Fibroblast of peridontal ligament (primary cell): ENCODE measurements at regions not wholly inside any gene's neighbourhood (a gene's known extent, or its start where the extent isn't known, plus 50 kb on each side); places are given as distances from the start of the nearest gene placed in this dataset.

Experiments
- DNase-seq: peaks from one replicate; pipeline ENCODE4 v3.0.0-alpha.2; 2010; ENCODE audit errors: extremely low read depth

GRCh38 chr16:73219176-73219575, 171.2 kb upstream of the ZFHX3 start:
- no peak for DNase-seq

- no peak for DNase-seq
These were observed 169.7 kb upstream of the ZFHX3 start for GRCh38 chr16:73217654-73218053.

- DNase-seq, result peak; percentile 22
These were observed 169.0 kb upstream of the ZFHX3 start for GRCh38 chr16:73216932-73217331.

GRCh38 chr16:73215678-73216377, 167.9 kb upstream of the ZFHX3 start:
- DNase-seq, result no peak

- DNase-seq, result peak; percentile 97
These were observed 167.1 kb upstream of the ZFHX3 start for GRCh38 chr16:73214825-73215677.

DNA sequence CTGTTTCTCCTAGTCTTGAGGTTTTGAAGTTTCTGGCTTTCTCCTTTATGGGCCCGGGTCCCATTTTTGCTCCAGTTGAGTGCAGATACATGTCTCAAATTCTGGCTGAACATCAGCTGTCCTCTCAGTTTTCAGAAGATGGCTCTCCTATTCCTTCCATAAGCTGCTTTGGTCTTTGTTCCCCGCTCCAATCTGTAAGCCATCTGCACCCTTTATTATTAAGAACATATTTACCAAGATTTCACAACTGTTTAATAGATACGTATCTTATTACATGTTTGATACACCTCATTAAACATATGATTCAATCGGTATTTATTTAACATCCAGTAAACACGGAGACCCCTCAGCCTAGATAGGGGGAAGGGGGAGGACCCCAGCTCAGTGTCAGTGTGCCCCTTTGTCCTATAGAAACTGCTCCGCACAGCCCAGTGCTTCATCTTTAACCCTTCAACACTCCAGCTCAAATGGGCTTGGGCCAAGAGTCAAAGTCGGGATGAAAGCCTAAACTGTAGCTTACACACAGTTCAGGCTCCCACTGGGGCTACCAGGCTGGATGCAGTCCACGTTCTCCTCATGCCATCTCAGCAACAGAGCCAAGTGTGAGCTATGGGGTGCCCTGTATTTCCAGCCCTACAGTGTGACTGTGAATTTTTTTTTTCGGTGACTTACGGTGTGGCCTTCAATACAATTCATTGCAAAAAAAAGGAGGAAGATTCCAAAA, 166.0 kb upstream of the ZFHX3 start:
- peak; percentile 77 for DNase-seq

- DNase-seq, result no peak
These were observed 164.5 kb upstream of the ZFHX3 start for GRCh38 chr16:73212431-73212830.

GRCh38 chr16:73210686-73211085, 162.8 kb upstream of the ZFHX3 start:
- DNase-seq, result no peak

- DNase-seq, result no peak
These were observed 162.2 kb upstream of the ZFHX3 start for GRCh38 chr16:73210084-73210483.

- DNase-seq, result no peak
These were observed 161.3 kb upstream of the ZFHX3 start for GRCh38 chr16:73209190-73209589.

GRCh38 chr16:73206151-73206707, 158.3 kb upstream of the ZFHX3 start:
- DNase-seq, result no peak

GRCh38 chr16:73205153-73205886, 157.4 kb upstream of the ZFHX3 start:
- DNase-seq, result no peak

DNA sequence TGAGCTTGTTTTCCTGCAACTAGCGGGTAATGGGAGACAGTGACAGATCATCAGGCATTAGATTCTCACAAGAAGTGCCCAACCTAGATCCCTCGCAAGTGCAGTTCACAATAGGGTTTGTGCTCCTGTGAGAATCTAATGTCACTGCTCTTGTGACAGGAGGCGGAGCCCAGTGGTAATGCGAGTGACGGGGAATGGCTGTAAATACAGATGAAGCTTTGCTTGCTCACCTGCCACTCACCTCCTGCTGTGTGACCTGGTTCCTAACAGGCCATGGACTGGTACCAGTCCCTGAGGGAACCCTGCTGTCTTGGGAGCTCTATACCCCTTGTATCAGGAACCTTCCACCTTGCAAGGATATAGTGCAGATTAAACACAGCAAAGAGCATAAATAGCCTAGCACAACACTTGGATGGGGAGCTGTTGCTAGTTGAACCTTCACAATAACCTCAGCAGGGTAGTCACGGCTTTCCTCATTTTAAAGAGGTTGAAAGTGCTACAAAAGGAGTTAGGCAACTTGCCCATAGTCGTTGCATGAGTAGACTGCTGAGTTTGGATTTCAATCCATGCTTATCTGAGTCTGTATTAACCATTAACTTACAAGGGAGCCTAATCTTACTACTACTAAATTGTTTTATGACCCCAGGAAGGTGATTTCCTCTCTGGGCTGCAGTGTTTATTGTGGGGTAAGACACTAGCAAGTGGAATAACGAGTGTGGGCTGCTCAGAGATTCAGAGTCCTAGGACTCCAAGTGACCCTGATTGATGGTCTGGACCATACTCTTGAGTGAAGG, 156.6 kb upstream of the ZFHX3 start:
- DNase-seq, result no peak

GRCh38 chr16:73202161-73202729, 154.3 kb upstream of the ZFHX3 start:
- peak; percentile 100 for DNase-seq

DNA sequence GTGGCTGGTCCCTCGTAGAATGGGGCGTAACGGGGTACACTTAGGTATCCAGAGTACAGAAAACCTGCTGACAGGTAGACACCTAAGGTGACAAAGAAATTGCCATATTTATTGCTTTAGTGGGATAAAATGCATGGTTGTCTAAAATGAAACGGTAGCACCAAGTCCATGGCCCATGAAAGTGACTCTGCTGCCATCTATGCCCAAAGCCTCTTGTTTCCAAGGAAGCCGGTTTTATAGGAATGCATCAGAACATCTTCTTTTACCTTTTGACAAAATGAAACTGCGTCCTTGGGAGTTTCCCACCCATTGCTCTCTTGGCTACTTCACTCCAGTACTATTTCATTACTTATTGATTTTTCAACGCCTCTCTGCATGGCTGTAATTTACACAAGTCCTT, 151.3 kb upstream of the ZFHX3 start:
- no peak for DNase-seq

DNA sequence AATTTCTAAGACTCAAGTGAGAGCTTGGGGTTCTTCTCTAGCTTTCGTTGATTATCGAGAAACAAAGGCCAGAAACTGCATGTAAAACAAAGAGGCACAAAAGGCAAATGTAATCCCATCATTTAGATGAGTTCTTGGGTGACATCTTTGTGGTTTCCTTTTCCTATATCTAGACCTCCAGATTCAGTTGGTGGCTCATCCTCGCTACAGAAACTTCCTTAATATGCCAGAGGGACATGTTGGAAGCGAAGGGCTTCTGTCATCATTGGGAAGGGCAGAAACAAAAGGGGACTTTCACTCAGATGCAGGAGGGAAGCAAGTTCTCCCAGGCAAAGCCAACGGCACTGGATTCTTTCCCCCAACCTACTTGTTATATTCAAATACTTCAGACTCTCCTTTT, 150.6 kb upstream of the ZFHX3 start:
- DNase-seq, result no peak

- DNase-seq, result no peak
These were observed 149.7 kb upstream of the ZFHX3 start for GRCh38 chr16:73197598-73197997.

- peak; percentile 72 for DNase-seq
These were observed 148.7 kb upstream of the ZFHX3 start for GRCh38 chr16:73196670-73197069.

GRCh38 chr16:73193464-73193863, 145.5 kb upstream of the ZFHX3 start:
- DNase-seq, result no peak

- DNase-seq, result no peak
These were observed 144.4 kb upstream of the ZFHX3 start for GRCh38 chr16:73192232-73192894.
